Stimulated activated CD4-positive, alpha-beta T cell treated with anti-CD3 and anti-CD28 coated beads, Interleukin-15, amount 100 ng/mL, for 24 hours (primary cell): ENCODE measurements at regions not wholly inside any gene's neighbourhood (a gene's known extent, or its start where the extent isn't known, plus 50 kb on each side); places are given as distances from the start of the nearest gene placed in this dataset.
"Not testable (repeated sequence)": the region's sequence is repeated elsewhere in the genome, so short reads cannot be mapped to it uniquely, and the experiment has no call there.

Source experiments
- DNase-seq: peaks from one replicate; pipeline ENCODE4 v3.0.0-alpha.2; 2020

DNA sequence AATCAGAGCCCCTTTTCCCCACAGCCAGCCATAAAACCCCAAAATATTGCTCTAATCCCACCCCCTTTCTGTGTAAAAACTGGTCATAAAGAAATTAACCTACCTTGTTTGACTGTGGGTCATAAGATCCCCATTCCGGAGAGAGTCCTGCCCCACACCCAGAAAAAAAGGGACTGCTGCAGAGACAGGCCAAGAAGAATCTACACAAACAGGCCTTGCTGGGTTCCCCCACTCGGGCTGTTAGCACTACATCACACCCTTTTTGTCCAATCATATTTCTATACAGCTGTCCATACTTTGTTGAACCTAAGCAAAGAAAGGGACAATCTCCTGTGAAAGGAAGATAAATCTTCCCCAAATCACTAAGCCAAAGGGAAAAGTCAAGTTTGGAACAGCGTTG lies 84.4 kb upstream of the MFGE8 start:
- DNase-seq, result no peak

DNA sequence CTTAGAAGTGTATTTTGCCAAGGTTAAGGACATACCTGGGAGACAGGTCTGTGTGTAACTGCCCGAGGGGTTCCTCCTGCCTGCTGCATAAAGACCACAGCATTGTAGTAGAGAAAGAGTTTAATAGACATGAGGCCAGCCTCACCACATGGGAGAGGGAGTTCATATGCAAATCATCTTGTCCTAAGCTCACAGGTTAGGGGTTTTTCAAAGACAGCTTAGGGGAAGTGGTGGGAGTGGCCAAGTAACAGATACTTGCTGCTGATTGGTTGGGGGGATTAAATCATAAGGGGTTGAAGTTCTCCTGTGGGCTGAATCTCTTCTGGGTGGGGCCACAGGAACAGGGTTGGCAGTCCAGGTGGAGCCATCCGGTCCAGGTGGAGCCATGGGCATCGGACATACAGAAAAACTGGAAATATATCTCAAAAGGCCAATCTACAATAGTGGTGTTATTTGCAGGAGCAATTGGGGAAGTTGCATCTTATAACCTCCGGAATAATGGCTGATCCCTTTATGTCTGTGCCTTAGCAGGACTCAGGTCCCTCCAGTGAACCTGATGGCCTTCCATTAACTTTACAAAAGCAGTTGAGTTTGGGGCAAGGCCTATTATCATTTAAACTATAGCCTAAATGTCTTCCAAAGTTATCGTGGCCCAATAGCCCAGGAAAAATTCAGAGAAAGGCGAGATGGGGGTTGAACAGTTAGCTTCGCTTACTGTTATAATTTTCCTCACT lies 86.0 kb upstream of the MFGE8 start:
- DNase-seq, result no peak

DNA sequence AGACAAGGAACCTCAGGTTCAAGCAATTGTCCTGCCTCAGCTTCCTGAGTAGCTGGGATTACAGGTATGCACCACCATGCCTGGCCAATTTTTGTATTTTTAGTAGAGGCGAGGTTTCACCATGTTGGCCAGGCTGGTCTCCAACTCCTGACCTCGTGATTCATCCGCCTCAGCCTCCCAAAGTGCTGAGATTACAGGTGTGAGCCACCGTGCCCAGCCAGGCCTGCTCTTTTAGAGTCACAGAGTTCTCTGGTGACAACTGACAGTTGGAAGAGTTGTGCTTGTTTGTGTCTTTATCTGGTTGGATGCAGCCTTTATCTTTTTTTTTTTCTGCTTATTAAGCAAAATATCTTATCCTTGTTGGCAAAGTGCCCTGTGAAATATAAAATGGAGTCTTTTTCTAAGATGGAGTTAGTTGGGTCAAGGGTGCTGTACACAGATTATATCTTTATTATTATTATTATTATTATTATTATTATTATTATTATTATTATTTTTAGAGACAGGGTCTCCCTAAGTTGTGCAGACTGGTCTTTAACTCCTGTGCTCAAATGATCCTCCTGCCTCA lies 86.5 kb upstream of the ABHD2 start:
- DNase-seq, result not testable (repeated sequence)

GRCh38 chr15:89002281-89002761 lies 85.9 kb upstream of the ABHD2 start:
- no peak for DNase-seq

DNA sequence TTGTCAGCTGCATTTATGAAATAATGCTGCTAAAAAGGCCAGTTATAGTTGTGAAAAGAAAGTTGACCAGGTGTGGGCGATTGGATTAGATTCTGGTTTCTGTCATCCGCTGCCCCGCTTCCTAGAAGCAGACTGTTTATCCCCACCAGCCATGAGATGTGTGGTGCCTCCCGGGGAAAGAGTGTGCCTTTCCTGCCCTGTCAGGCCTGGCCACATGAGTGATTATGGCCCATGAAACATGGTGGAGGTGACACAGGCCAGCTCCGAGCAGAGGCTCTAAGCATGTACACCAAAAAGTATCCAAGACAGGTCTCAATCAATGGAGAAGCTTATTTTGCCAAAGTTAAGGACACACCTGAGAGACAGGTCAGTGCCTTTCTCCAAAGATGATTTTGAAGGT lies 85.4 kb upstream of the ABHD2 start:
- no peak for DNase-seq

GRCh38 chr15:89003865-89004725 lies 84.2 kb upstream of the ABHD2 start:
- peak; percentile 12 for DNase-seq

DNA sequence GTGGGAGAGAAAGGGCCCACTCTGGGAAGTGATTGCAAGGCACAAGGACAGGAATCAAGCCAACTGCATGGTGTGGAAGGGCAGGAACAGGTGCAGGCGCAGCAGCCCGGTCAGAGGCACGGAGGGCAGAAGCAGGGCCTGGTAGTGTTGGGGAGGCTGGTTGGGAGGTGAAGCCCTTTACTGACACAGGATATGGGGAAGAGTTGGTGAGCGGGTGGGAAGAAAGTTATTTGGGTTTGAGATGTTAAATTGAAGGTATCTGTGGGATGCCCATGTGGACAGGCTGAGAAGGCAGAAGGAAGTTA lies 83.6 kb upstream of the ABHD2 start:
- no peak for DNase-seq

DNA sequence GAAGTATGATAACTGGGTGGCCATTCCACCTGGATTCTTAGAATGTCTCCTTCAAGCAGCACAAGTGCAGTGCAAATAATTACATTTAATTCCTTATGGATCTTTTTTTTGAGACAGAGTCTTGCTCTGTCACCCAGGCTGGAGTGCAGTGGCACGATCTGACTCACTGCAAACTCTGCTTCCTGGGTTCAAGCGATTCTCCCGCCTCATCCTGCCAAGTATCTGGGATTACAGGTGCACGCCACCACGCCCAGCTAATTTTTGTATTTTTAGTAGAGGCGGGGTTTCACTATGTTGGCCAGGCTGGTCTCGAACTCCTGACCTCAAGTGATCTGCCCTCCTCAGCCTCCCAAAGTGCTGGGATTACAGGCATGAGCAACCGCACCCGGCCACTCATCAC lies 80.7 kb upstream of the ABHD2 start:
- DNase-seq, result not testable (repeated sequence)

DNA sequence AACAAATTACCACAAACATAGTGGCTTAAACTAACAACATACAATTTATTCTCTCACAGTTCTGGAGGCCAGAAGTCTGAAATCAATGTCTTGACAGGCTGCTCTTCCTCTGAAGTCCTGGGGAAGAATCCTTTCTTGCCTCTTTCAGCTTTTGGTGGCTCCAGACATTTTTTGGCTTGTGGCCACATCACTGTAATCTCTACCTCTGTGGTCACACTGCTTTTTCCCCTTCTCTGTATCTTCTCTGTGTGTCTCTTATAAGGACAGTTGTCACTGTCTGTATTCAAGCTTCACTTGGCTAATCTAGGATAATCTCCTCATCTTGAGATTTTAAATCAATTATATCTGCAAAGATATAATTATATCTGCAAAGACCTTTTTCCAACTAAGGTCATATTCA lies 80.3 kb upstream of the ABHD2 start:
- DNase-seq, result no peak

- DNase-seq, result no peak
Observed at GRCh38 chr15:89009080-89009479, 79.2 kb upstream of the ABHD2 start.

DNA sequence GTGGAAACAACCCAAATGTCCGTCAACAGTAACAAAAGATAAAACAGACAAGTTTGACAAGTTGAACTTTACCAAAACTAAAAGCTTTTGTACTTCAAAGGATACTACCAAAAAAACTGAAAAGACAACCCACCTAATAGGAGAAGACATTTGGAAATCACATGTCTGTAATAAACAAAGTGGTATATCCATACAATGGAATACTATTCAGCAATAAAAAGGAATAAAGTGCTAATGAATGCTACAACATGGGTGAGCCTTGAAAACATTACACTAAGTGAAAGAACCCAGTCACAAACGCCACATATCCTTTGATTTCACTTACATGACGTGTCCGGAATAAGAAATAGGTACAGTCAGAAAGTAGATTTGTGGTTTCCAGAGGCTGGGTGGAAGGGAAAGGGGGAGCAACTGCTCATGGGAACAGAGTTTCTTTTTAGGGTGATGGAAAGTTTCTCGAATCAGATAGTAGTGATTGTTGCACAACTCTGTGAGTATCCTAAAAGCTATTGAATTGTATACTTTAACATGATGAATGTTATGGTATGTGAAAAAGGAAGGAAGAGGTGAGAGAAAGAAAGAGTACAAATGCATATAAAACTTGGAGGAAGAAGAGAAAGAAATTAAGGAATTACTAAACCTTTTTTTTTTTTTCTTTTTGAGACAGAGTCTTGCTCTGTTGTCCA lies 72.7 kb upstream of the ABHD2 start:
- DNase-seq, result no peak

DNA sequence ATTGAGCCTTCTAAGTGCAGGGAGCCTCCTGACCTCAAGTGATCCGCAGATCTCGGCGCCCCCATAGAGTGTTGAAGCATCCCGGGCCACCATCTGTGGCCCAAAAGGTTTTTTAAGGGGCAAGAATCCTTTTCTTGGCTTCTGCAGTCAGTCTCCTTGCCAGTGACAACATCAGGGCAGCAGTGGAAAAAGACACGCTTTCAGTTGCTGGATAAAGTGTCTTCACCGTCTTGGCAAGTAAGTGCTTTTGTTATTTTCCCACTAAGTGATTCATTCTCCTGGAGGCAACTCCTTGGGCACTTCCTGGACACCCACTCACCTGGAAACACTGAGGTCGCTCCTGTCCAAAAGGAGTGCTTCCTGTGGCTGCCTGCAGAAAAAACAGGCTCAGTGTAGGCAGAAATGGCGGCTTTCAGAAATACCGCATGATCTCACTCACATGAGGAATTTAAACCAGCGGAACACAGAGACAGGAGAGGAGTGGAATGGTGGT lies 71.7 kb upstream of the ABHD2 start:
- DNase-seq, result peak; percentile 15

- DNase-seq, result peak; percentile 92
Observed at GRCh38 chr15:89017370-89018066, 70.7 kb upstream of the ABHD2 start.

- no peak for DNase-seq
Observed at GRCh38 chr15:89018207-89018606, 70.0 kb upstream of the ABHD2 start.

GRCh38 chr15:89019436-89019835 lies 68.8 kb upstream of the ABHD2 start:
- DNase-seq, result no peak

DNA sequence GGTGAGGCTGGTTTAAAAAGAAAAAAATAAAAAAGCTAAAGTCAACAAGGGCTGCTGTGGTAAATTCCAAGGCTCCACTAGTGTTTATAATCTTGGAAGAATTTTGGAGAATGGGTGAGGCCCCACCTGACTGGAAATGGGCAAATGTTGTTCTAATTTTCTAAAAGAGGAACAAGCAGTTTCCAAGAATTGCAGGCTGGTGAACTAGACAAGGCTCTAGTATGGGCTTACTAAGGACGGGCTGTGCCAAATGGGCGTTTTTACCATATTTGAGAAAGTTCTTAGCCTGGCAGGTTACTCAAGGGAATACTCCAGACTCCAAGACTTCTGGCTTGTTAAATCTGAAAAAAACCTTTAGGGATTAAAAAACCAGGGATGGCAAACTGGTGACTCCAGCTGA lies 67.0 kb upstream of the ABHD2 start:
- no peak for DNase-seq

- DNase-seq, result not testable (repeated sequence)
Observed at GRCh38 chr15:89021886-89022285, 66.4 kb upstream of the ABHD2 start.

- DNase-seq, result no peak
Observed at GRCh38 chr15:89023311-89023961, 64.8 kb upstream of the ABHD2 start.

GRCh38 chr15:89024418-89024817 lies 63.8 kb upstream of the ABHD2 start:
- no peak for DNase-seq

DNA sequence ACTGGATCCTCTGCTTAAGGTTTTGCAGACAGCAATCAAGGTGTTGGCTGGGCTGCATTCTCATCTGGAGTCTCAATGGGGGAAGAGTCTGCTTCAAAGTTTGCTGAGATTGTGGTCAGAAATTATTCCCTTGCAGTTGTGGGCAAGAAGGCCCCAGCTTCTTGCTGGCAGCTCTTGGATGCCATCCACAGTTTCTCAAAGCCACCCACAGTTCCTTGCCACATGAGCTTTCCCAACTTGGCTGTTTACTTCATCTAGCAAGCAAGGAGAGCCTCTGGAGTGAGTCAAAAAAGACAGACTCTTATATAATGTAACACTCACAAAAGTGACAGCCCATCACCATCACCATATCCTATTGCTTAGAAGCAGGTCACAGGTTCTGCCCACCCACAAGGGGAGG lies 62.1 kb upstream of the ABHD2 start:
- DNase-seq, result no peak

DNA sequence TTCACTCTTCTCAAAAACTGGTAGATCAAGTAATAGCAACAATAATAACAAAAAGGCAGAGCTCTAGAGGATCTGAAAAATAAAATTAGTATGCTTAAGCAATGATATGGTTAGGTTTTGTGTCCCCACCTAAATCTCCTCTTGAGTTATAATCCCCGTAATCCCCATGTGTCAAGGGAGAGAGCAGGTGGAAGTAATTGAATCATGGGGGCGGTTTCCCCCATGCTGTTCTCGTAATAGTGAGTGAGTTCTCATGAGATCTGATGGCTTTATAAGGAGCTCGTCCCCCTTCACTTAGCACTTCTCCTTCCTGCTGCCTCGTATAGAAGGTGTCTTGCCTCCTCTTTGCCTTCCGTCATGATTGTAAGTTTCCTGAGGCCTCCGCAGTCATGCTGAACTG lies 60.2 kb upstream of the ABHD2 start:
- DNase-seq, result no peak

DNA sequence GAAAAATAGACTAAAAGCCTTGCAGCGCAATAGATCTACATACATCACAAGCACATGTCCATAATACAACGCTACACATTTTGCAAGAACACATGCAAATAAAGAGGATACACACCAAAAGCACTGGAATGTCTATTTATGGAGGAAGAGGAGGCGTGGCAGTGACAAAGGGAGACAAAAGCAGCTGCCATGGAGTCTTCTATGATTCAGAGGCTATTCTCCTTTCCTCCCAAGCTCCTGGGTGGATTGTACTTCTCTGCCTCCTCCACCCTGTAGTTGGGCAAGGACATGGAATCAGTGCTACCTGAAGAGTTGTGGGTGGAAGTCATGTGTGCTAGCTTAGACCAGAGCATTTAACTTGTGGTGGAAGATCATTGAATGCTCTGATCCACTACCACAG lies 57.9 kb upstream of the ABHD2 start:
- DNase-seq, result no peak
